ENCODE measurements at regions not wholly inside any gene's neighbourhood (a gene's known extent, or its start where the extent isn't known, plus 50 kb on each side); places are given as distances from the start of the nearest gene placed in this dataset.
"Not testable (repeated sequence)": the region's sequence is repeated elsewhere in the genome, so short reads cannot be mapped to it uniquely, and the experiment has no call there.

GRCh38 chr1:149841597-149842238, 57.6 kb upstream of the BOLA1 start:
- DNase-seq (ENCODE audit: low read depth in 2 of 2) = not testable (repeated sequence)

- not testable (repeated sequence) for DNase-seq (ENCODE audit: low read depth in 2 of 2)
These were observed 56.8 kb upstream of the BOLA1 start for GRCh38 chr1:149842458-149843064.

GRCh38 chr1:149843431-149844041, 55.8 kb upstream of the BOLA1 start:
- DNase-seq (ENCODE audit: low read depth in 2 of 2) = peak in 1 of 2 donors; percentile 23

- DNase-seq (ENCODE audit: low read depth in 2 of 2) = peak in 1 of 2 donors; percentile 37
These were observed 55.3 kb upstream of the BOLA1 start for GRCh38 chr1:149844101-149844500.

GRCh38 chr1:149844650-149845255, 54.6 kb upstream of the BOLA1 start:
- DNase-seq (ENCODE audit: low read depth in 2 of 2) = no peak

- no peak for DNase-seq (ENCODE audit: low read depth in 2 of 2)
These were observed 54.0 kb upstream of the BOLA1 start for GRCh38 chr1:149845416-149845815.

- DNase-seq (ENCODE audit: low read depth in 2 of 2) = no peak
These were observed 53.3 kb upstream of the BOLA1 start for GRCh38 chr1:149846042-149846441.

- DNase-seq (ENCODE audit: low read depth in 2 of 2) = no peak
These were observed 52.5 kb upstream of the BOLA1 start for GRCh38 chr1:149846593-149847466.

GRCh38 chr1:149848340-149849110, 50.8 kb upstream of the BOLA1 start:
- no peak for DNase-seq (ENCODE audit: low read depth in 2 of 2)

- DNase-seq (ENCODE audit: low read depth in 2 of 2) = no peak
These were observed 50.0 kb upstream of the BOLA1 start for GRCh38 chr1:149849111-149849946.

All from dermis microvascular lymphatic vessel endothelial cell (primary cell).